Testis (tissue), 2 donors: ENCODE measurements at regions not wholly inside any gene's neighbourhood (a gene's known extent, or its start where the extent isn't known, plus 50 kb on each side); places are given as distances from the start of the nearest gene placed in this dataset.
A peak's percentile ranks its signal among the peaks of the same experiment; 100 is the strongest.
"Not testable (repeated sequence)": the region's sequence is repeated elsewhere in the genome, so short reads cannot be mapped to it uniquely, and the experiment has no call there.

Experiments
- DNase-seq: peaks from one replicate; pipeline ENCODE4 v3.0.0-alpha.2; 2019
- H3K27ac ChIP-seq, 2 donors: fragments of 200-600 bp; sonication (generic); one replicate each; pipeline ENCODE4 v1.5.1; 2019
- H3K27me3 ChIP-seq: fragments of 200-600 bp; sonication (generic); one replicate; pipeline ENCODE4 v1.5.1; 2019
- H3K36me3 ChIP-seq: fragments of 200-600 bp; sonication (generic); one replicate; pipeline ENCODE4 v1.5.1; 2017; ENCODE audit warnings: low read depth; ENCODE audit errors: missing control alignments
- H3K4me1 ChIP-seq: fragments of 200-600 bp; sonication (generic); one replicate; pipeline ENCODE4 v1.5.1; 2019
- H3K4me3 ChIP-seq, 2 donors: fragments of 200-600 bp; sonication (generic); one replicate each; pipeline ENCODE4 v1.5.1; 2017 to 2019
- H3K9me3 ChIP-seq: fragments of 200-600 bp; sonication (generic); one replicate; pipeline ENCODE4 v1.5.1; 2017
- CTCF ChIP-seq, 3 experiments: fragments of 450-650 bp in 2 of 3; fragments of 200-600 bp in 1 of 3; sonication (generic) in 1 of 3; IDR thresholded peaks; one replicate each; pipeline ENCODE4 v1.5.1; 2016 to 2019; ENCODE audit warnings: antibody characterized with exemption in 3 of 3, mild to moderate bottlenecking in 2 of 3, moderate library complexity in 1 of 3
- POLR2A ChIP-seq: fragments of 450-650 bp; IDR thresholded peaks from one replicate; pipeline ENCODE4 v1.6.1; 2017; ENCODE audit warnings: antibody characterized with exemption, mild to moderate bottlenecking, moderate library complexity
- WGBS, 2 donors: methylation state at CpG; one replicate each; pipeline ENCODE4 v1.1.5; 2018; 5-methylcytosine and 5-hydroxymethylcytosine counted together
- intact Hi-C: fragments of 100-400 bp; cut with DNase I; formaldehyde crosslinking; loops from one replicate; pipeline ENCODE4 v1.15.1; 2023; ENCODE audit warnings: low total_unique reads

GRCh38 chrX:63250253-63250868, 100.8 kb downstream of the SPIN4 start:
- Histone ChIP-seq H3K36me3 (no peaks in the 10 kb centered on the region), H3K4me3 (no peak overlapping the region), H3K9me3 (no peaks in the 10 kb centered on the region), H3K4me1 (no peaks in the 10 kb centered on the region), H3K27ac (no peak overlapping the region), H3K27me3 (no peaks in the 10 kb centered on the region)
- intact Hi-C loops = no loop called here
- peak; percentile 44 for DNase-seq
- WGBS, 2 donors = 24 to 27% methylated on average over 3 of the region's 3 CpGs
- no peak for TF ChIP-seq POLR2A
- peak; percentile 54 to 59 (median 55) for TF ChIP-seq CTCF (IDR thresholded peaks at IDR 0.05)

- intact Hi-C loops, H3K4me3 ChIP-seq: not testable (repeated sequence)
- WGBS, 2 donors = no CpG with 5 or more reads among the region's 2 CpGs
These were observed 108.4 kb downstream of the SPIN4 start for GRCh38 chrX:63242689-63243088.

GRCh38 chrX:63235963-63236362, 115.2 kb downstream of the SPIN4 start:
- H3K36me3 ChIP-seq, H3K27ac ChIP-seq, H3K4me3 ChIP-seq, H3K27me3 ChIP-seq, H3K9me3 ChIP-seq, intact Hi-C loops, H3K4me1 ChIP-seq, DNase-seq: not testable (repeated sequence)
- WGBS, 2 donors = no CpG with 5 or more reads among the region's 2 CpGs

More at GRCh38 chrX:63242689-63243088, 108.4 kb downstream of the SPIN4 start:
- not testable (repeated sequence) for H3K36me3 ChIP-seq, H3K4me1 ChIP-seq, DNase-seq, H3K27me3 ChIP-seq, H3K9me3 ChIP-seq, H3K27ac ChIP-seq

- H3K4me1 ChIP-seq, H3K36me3 ChIP-seq, H3K27me3 ChIP-seq, H3K4me3 ChIP-seq, intact Hi-C loops, H3K27ac ChIP-seq, DNase-seq, H3K9me3 ChIP-seq: not testable (repeated sequence)
- no CpG with 5 or more reads among the region's 10 CpGs for WGBS, 2 donors
These were observed 118.1 kb downstream of the SPIN4 start for GRCh38 chrX:63233013-63233412.

- H3K27me3 ChIP-seq, intact Hi-C loops, H3K27ac ChIP-seq, DNase-seq, H3K4me3 ChIP-seq, H3K36me3 ChIP-seq, H3K4me1 ChIP-seq, H3K9me3 ChIP-seq: not testable (repeated sequence)
- no CpG with 5 or more reads among the region's 1 CpG for WGBS, 2 donors
These were observed 132.9 kb downstream of the SPIN4 start for GRCh38 chrX:63218202-63218601.

- intact Hi-C loops, H3K4me3 ChIP-seq, DNase-seq, H3K36me3 ChIP-seq, H3K9me3 ChIP-seq, H3K4me1 ChIP-seq, H3K27ac ChIP-seq, H3K27me3 ChIP-seq: not testable (repeated sequence)
- WGBS, 2 donors = no CpG with 5 or more reads among the region's 1 CpG
These were observed 133.6 kb downstream of the SPIN4 start for GRCh38 chrX:63217549-63217948.

- H3K4me1 ChIP-seq, H3K27me3 ChIP-seq, H3K4me3 ChIP-seq, H3K27ac ChIP-seq, H3K9me3 ChIP-seq, H3K36me3 ChIP-seq, DNase-seq, intact Hi-C loops: not testable (repeated sequence)
- WGBS, 2 donors = no CpG with 5 or more reads among the region's 1 CpG
These were observed 141.5 kb downstream of the SPIN4 start for GRCh38 chrX:63209645-63210044.

- intact Hi-C loops, H3K9me3 ChIP-seq, H3K27ac ChIP-seq, H3K27me3 ChIP-seq, H3K4me3 ChIP-seq, H3K4me1 ChIP-seq, H3K36me3 ChIP-seq, DNase-seq: not testable (repeated sequence)
- WGBS, 2 donors = no CpG with 5 or more reads among the region's 4 CpGs
These were observed 142.0 kb downstream of the SPIN4 start for GRCh38 chrX:63209128-63209527.

GRCh38 chrX:63204266-63205074, 146.7 kb downstream of the SPIN4 start:
- intact Hi-C loops, H3K4me1 ChIP-seq, DNase-seq, H3K9me3 ChIP-seq, H3K36me3 ChIP-seq, H3K27ac ChIP-seq, H3K27me3 ChIP-seq, H3K4me3 ChIP-seq: not testable (repeated sequence)
- no CpG with 5 or more reads among the region's 7 CpGs for WGBS, 2 donors

GRCh38 chrX:63201987-63202386, 149.1 kb downstream of the SPIN4 start:
- no CpG with 5 or more reads among the region's 4 CpGs for WGBS, 2 donors
- DNase-seq, H3K27me3 ChIP-seq, H3K9me3 ChIP-seq, H3K36me3 ChIP-seq, H3K4me3 ChIP-seq, intact Hi-C loops, H3K4me1 ChIP-seq, H3K27ac ChIP-seq: not testable (repeated sequence)

- DNase-seq, H3K36me3 ChIP-seq, H3K4me3 ChIP-seq, H3K27me3 ChIP-seq, H3K27ac ChIP-seq, H3K9me3 ChIP-seq, intact Hi-C loops, H3K4me1 ChIP-seq: not testable (repeated sequence)
- no CpG with 5 or more reads among the region's 3 CpGs for WGBS, 2 donors
These were observed 152.4 kb downstream of the SPIN4 start for GRCh38 chrX:63198693-63199092.
